NCI-H524 treated with DMSO at 0.1 percent for 48 hours (cell line): ENCODE measurements at regions not wholly inside any gene's neighbourhood (a gene's known extent, or its start where the extent isn't known, plus 50 kb on each side); places are given as distances from the start of the nearest gene placed in this dataset.

ENCODE experiments used
- DNase-seq: peaks from one replicate; lab custom pipeline; 2025; lab: John Stamatoyannopoulos, UW

- no peak for DNase-seq
Measured at GRCh38 chr13:29713839-29714238, 118.4 kb upstream of the SLC7A1 start.

GRCh38 chr13:29711776-29712175 is 116.3 kb upstream of the SLC7A1 start:
- DNase-seq: no peak

- peak; percentile 22 for DNase-seq
Measured at GRCh38 chr13:29710511-29710910, 115.0 kb upstream of the SLC7A1 start.

- DNase-seq: no peak
Measured at GRCh38 chr13:29709407-29710069, 114.0 kb upstream of the SLC7A1 start.

- DNase-seq: no peak
Measured at GRCh38 chr13:29707876-29708543, 112.5 kb upstream of the SLC7A1 start.

DNA sequence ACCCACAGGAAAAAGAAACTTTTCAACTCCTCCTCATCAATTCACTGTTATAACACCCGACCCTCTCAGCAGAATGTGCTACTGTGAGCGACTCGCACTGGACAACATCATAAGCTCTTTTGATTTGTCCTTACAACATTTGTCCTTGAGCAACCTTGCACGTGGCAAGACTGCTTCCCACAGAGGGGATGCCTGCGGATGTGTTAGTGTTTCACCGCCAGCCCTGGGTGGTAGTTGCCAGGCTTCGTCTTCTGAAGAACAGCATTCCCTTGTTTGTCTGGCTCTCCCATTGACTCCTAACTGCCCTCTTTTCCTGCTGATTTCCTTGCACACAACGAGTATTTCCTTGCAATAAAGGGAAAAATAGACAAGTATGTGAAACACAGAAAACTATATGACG is 111.4 kb upstream of the SLC7A1 start:
- no peak for DNase-seq

GRCh38 chr13:29704648-29705047 is 109.2 kb upstream of the SLC7A1 start:
- DNase-seq: no peak

- no peak for DNase-seq
Measured at GRCh38 chr13:29703421-29703820, 107.9 kb upstream of the SLC7A1 start.

DNA sequence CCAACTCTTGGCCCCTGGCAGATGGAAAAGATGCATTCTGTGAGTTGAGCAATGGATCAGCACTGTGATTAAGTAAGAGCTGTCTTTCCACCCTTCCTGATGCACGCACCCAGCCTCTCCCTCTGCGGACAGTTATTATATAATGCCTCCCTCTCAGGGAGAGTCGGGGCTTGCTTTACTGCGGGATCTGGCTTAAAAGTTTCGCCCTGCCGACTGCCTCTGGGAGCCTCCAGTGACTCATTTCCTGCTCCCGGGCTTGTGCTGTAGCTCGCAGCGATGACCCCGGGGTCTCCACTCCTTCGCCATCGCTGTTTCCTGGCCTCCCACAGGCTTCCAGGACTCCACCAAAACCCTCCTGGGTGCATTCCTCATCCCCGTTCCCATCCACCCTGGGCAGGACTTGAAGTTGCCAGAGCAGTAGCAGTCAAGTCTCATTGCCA is 107.4 kb upstream of the SLC7A1 start:
- DNase-seq: no peak

GRCh38 chr13:29698106-29698505 is 102.6 kb upstream of the SLC7A1 start:
- DNase-seq: no peak

- no peak for DNase-seq
Measured at GRCh38 chr13:29696606-29697005, 101.1 kb upstream of the SLC7A1 start.

GRCh38 chr13:29693275-29693945 is 97.9 kb upstream of the SLC7A1 start:
- DNase-seq: no peak

GRCh38 chr13:29689548-29689947 is 94.1 kb upstream of the SLC7A1 start:
- DNase-seq: no peak

GRCh38 chr13:29688193-29688592 is 92.7 kb upstream of the SLC7A1 start:
- no peak for DNase-seq

- DNase-seq: no peak
Measured at GRCh38 chr13:29684441-29684840, 89.0 kb upstream of the SLC7A1 start.

DNA sequence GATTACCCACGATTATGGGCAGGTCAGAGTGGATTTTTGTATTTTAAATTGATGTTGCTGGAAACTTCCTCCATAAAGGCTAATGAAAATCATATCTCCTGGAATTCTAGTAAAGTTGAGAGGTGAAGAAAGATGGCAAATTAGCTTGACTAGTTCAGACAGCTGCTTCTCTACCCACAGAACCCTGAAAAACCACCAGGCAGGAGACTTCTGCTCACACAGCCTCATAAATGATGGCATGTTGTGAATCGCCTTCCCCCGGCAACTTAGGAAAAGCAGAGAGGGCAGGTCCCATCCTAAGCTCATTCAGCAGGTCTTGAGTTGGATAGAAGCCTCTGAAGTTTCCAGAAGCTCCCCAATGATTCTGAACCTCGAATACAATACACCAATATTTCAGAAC is 87.6 kb upstream of the SLC7A1 start:
- no peak for DNase-seq

DNA sequence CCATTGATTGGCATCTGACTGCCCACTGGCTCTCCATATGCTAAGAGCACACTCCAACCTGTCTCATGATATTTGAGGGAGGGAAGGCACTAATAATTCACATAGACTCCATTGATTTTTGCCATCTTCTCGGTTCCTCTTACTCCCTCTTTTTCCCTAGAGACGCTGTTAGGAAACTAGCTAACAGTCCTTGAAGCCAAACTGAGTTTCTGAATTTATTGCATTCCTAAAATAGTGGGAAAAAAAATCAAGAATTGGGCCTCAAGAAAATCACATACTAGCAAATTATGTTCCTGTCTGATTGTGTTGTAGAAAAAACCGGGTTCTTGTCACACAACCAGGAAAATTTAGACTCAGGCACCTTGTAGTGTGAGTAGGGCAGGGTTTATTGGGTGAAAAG is 86.4 kb upstream of the SLC7A1 start:
- DNase-seq: no peak

- DNase-seq: no peak
Measured at GRCh38 chr13:29679396-29680053, 84.0 kb upstream of the SLC7A1 start.

DNA sequence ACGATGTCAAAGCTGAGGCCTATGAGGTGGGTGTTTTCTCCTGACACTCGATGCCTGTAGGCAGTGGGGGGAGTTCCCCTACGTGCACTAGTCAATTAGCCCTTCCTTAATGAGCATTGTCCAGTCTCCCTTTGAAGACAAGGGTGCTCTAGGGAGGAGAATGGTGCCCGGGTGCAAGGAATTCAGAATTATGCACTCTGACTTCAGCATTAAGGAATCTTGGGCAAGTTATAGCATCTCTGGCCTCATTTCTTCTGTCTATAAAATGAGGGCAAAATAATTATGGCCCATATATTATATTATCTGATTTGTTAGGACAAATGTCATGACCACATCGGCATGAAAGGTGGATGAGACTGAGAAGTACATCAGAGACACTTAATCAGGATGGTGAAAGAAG is 82.1 kb upstream of the SLC7A1 start:
- no peak for DNase-seq

DNA sequence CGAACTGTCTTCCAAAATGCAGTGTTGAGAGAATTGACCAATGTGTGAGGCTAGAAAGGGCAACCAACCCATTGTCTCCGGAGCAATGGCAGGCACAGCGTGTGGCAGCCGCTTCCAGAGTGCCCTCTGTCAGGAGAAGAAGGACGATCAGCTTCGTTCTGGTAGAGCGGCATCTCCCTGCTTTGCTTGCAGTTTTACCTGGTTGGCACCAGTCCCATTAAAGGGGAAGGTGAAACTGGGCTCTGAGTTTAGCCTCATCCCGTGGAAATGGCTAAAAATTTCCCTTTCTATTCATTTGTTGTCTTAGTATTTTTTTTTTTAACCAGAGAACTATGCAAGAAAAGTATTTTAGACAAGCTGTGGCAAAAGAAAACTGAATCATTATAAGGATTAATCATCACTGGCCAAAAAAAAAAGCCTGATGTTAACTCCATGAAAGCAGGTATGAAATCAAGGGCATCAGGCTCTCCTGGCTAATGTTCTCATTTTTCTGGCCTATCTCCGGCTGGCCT is 81.5 kb upstream of the SLC7A1 start:
- no peak for DNase-seq

- DNase-seq: no peak
Measured at GRCh38 chr13:29676535-29676934, 81.0 kb upstream of the SLC7A1 start.

DNA sequence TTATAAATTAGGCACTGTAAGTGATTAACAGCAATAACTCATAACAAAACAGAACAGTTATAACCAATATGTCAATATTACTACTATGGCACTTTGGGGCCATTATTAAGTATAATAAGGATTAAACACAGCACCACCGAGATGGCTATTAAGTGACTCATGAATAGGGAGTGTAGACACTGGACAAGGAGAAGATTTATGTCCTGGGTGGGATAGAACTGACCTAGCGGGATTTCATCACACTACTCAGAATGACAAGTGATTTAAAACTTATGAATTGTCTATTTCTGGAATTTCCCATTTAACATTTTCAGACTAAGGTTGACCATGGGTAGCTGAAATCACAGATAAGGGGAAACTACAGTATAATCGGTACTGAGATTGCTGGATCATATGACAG is 79.0 kb upstream of the SLC7A1 start:
- DNase-seq: no peak

DNA sequence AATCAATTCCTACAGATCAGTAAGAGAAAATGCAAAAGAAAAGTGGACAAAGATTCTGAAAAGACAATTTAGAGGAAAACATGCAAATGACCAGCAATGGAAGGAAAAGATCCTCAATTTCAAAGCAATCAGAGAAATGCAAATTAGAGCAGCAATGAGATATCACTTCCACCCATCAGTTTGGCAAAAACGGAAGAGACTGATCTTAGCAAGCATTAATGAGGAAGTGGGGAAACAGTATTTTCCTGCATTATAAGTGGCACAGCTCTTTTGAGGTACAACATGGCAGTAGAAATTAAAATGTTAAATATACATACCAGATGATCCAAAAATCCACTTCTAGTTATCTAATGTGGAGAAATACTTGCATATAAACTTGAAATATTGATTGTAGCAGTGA is 69.1 kb upstream of the SLC7A1 start:
- no peak for DNase-seq
